ENCODE measurements at regions not wholly inside any gene's neighbourhood (a gene's known extent, or its start where the extent isn't known, plus 50 kb on each side); places are given as distances from the start of the nearest gene placed in this dataset.
"Not testable (repeated sequence)": the region's sequence is repeated elsewhere in the genome, so short reads cannot be mapped to it uniquely, and the experiment has no call there.

DNA sequence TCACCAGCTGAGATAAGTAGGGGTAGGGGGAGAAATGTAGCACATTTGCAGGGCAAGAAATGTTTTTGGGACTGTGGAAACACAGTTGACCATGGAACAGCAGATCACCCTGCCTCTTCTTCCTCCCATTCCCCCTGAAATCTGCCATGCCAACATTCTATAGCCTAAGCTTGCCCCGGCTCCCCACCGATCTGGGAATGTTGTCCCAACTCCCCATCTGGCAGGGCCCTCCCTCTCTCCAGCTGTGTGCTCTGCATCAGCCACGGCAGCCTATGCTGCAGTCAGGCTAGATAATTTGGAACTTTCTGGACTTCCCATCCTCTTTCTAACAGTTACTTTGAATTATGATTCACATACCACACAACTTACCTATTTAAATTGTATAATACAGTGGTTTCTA is 425.1 kb upstream of the RAB6C start:
- no peak for DNase-seq

DNA sequence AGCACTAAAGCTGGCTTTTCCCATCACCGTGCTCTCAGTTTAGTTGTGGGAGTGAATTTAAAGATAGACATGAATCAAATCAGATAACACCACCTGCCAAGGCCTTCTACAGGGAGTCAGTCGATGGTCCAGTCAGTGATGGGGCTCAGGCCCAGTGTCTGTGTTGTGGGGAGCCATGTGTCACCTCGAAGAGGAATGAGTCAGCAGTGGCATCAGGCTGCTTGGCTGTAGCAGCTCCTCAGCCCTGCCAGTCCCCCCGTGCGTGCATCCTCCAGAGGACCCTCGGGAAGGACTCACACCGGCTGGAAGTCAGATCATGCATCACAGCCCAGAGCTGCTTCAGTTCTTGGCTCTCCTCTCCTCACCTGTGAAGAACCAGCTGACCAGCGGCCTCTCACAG is 420.4 kb upstream of the RAB6C start:
- no peak for DNase-seq

DNA sequence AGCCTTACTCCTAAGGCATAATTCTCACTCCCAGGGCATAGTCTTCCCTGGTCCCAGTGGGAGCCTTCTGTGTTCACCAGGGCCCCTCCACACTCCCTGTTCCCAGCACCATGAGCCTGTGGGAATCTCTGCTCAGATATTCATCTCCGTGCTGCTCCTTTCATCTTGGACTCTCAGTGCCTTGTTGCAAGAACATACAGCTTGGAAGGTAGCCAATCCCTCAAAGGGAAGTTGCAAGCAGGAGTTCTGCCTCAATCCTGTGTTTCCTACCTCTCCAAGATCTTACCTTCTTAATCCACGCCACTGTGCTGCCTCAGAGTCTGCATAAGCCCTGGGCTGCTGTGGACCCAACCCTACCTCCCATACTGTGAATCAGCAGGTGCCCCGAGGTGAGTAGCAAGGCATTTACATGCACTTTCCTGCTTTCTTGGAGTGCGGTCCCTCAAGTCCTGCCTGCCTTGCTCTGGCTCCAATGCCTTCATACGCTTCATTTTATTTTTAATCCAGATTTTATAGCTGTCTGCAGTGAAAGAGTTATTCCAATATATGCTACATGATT is 413.8 kb upstream of the RAB6C start:
- no peak for DNase-seq

DNA sequence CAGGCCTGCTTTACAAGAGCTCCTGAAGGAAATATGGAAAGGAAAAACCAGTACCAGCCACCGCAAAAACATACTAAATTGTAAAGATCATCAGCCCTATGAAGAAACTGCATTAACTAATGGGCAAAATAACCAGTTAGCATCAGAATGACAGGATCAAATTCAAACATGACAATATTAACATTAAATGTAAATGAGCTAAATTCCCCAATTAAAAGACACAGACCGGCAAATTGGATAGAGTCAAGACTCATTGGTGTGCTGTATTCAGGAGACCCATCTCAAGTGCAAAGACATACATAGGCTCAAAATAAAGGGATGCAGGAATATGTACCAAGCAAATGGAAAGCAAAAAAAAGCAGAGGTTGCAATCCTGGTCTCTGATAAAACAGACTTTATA is 408.7 kb upstream of the RAB6C start:
- not testable (repeated sequence) for DNase-seq

DNA sequence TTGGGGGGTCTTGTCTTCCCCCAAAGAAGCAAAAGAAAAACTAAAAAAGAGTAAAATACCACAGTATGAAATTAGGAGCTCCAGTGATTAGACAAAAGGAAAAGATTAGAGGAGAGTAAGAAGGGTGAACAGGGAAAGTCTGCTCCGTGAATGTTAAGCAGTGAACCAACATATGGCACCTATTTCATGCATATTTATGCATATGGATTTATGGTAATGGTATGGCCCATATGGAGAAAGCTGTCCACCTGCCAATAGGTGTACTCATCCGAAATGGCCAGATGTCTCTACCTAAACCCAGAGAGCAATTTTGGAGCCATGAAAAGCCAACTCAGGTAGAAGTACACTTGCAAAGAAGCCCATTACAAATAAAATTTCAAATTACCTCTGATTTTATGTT is 404.0 kb upstream of the RAB6C start:
- no peak for DNase-seq

DNA sequence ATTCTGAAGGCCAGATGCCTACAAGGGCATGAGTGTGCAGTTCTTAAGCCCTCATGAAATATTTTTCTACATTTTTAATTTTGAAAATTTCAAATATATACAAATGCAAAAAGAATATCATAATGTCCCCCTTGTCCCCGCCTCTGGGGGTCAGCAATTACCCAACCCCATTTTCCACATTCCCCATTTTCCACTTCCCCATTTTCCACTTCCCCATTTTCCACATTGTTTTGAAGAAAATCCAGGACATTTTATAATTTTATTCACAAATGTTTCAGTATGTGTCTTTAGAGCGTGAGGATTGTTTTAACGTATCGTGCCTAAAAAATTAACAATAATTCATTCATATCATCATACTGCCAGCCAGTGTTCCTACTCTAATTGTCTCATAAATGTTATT is 403.6 kb upstream of the RAB6C start:
- DNase-seq = no peak

DNA sequence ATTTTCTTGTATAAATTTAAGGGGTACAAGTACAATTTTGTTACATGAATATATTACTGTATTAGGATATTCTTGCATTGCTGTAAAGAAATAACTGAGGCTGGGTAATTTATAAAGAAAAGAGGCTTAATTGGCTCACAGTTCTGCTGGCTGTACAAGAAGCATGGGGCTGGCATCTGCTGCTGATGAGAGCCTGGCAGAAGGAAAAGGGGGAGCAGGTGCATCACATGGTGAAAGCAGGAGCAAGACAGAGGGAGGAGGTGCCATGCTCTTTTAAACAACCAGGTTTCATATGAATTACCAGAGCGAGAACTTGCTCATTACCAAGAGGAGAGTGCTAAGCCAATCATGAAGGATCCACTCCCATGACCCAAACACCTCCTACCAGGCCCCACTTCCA is 399.5 kb upstream of the RAB6C start:
- no peak for DNase-seq

DNA sequence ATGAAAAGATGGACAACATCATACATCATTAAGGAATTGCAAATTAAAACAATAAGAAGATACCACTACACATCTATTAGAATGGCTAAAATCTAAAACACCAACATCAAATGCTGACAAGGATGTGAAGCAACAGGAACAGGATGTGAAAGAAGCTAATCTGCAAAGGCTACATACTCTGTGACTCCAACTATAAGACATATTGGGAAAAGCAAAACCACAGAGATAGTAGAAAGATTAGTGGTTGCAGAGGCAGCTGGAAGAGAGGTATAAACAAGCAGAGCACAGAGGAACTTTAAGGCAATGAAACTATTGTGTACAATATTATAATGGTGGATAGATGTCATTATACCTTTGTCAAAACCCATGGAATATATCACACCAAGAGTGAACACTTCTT is 393.7 kb upstream of the RAB6C start:
- no peak for DNase-seq

DNA sequence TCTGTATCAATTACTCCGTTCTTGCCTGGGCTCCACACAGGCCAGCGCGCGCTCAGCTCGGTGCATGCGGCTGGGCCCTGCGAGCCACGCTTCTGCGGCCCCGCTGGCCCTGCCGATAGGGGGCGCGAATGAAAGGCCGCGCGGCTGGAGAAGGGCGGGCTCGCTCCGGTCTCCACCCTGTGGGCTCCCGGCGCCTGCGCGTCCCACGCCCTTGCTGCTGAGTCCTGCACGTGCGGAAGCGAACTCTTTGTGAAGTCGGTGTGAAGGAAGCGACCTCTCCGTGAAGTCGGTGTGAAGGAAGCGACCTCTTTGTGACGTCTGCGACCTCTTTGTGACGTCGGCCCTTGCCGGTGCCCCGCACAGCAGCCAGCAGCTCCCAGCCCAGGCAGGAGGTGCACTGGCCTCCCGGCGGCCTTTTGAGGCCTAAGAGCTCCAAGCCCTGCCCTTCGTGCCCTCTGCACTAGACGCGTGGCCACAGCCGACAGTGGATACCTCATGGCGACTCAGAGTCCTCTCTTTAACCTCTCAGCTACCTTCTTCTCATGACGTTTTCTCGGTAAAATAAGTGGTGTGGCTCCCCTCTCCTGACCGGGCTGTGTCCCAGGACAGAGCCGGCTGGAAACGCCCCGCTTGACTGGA is 391.9 kb upstream of the RAB6C start:
- no peak for DNase-seq

DNA sequence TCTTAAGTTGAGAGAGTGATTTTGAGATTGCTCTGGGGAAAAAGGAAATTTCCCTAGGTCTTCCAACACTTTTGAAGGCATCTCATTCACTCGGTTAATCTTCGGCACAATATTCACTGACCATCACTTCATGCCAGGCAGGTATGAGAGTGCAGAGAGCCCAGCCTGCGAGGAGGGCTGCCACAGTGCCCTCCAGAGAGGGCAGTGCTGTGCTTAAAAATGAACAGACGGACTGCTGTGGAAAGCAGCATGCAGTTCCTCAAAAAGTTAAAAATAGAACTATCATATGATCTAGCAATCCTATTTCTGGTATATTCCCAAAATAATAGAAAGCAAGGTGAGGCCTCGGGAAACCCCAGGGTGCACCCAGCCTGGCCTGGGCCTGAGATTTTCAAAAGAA is 374.9 kb upstream of the RAB6C start:
- no peak for DNase-seq

DNA sequence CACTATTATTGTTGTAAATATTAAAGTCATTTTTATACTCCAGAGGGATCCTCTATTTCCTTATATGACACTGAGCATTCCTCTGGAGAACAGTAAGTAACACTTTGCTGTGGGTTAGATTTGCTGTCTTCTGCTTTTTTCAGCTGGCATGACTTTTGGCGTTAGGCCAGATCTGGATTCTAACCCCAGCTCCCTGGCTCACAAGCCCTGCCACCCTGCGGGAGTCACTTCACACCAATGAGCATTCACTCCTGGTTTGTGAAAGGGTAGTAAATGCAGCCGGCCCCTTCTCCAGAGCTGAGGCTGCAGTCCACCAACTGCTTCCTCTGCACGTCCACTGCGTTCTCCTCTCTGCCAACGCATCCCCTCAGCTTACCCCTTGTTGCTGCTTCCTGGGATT is 373.8 kb upstream of the RAB6C start:
- no peak for DNase-seq

DNA sequence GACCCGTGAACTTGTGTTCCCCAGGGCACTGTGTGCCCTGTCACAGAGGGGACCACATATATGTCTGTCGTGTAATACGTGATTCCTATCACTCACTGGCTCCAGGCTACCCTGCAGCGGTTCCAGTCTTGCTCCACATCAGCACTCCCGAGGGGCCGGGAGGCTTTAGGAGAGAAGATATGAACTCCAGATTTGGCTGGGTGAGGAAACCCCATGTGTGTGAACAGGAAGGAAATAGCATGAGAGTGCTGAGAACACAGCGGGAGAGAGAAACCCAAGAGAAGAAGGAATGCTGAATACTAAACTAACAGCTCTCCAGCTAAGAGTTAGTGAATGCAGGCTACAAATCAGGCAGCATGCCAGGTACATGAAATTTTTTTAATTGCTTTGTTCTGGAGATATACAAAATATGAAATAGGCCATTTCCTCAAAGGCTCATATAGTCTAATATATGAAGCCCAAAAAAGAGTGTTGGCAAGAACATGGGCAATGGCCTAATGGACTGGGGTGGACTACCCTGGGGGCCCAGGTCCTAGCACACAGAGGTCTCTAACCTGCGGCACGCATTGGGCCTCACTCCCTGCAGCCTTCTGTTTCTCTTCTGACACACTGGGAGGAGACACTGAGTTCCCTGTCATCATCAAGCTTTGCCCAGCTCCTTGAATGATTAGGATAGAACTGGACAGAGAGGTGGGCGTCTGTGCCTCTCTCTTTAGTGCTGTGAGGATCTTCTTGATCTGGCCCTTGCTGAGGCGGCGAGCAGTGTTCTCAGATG is 372.8 kb upstream of the RAB6C start:
- no peak for DNase-seq

DNA sequence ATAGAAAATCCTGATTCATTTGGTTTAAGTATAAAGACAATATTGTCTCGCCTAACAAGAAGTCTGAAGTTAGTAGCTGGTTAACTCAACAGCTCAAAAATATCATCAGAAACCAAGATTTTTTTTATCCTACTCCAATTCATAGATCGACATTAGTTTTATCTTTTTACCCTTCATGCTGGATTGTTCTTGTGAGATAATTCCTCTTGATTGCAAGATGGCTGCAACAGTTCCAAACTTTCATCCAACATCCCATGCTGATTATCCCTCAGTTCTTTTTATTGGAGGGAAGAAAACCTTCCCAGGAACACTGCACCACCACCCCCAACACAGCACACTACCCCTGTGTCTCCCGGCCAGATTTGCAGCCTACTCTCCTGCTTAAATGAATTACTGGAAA is 370.2 kb upstream of the RAB6C start:
- DNase-seq = no peak

DNA sequence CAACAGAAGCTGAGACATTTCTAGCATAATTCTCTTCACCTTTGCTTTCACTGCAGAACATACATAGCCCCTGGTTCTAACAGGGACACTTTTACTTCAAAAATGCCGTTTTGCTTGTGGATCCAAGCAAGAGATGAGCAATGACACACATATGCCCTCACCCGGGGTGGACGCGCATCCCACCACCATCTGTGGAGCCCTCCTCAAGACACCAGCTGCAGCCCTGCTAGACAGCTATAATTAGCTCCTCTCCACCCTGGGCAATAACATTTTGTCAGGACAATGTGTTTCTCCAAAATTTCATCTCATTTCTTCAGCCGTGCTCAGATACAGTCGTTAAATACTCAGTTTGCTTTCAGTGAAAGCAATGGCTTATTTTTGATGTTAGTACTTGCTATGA is 368.7 kb upstream of the RAB6C start:
- DNase-seq = no peak

DNA sequence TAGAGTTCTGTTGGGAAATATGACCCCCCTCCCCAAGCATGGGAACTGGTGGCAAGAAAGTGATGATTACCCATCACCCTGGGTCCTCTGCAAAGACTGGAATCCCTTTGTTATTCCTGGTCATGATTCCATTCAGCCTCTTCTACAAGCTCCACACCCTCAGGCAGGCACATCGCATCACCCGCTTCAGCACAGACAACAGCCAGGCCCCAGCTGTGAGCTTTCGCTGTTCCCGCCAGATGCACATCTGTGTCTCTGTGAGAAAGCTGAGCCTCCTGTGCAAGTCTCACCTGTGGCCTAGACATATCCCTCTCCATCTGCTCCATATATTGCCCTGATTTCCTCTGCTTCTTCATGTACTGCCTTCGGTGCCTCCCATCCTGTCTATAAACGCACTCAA is 368.0 kb upstream of the RAB6C start:
- DNase-seq = no peak

DNA sequence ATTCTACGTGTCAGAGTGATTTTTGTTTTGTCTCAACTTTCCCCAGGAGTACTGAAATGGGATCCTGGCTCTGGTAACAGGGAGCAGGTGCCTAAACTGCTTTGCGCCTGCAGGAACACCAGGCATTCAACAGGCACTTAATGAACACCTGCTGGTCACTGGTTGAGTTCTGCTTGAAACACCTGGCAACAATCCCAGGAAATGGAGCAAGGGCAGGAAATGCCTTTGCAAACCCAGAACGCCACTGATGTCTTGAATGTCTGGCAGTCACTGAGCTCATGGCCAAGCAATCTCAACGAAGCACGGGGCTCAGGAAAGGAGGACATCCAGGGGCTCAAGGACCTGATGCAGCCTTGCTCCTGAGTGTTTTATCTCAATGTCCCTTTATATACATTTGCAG is 360.0 kb upstream of the RAB6C start:
- DNase-seq = no peak

DNA sequence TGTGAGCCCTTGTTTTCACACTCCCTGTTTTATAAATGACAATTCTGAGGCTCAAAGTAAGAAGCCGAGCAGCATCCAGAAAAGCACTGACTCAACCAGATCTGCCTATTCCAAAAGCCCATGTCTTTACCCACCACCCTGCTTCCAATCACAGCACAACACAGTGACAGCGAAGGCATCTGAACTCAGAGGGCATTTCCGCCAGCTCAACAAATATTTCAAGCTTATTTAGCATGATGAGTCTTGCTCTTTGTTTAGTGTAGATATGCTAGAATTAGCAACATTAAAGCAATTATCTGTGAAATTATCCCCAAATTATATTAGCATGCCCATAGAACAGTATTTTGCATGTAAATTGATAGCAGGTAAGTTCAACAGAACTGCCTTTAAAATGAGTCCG is 359.1 kb upstream of the RAB6C start:
- DNase-seq = no peak

DNA sequence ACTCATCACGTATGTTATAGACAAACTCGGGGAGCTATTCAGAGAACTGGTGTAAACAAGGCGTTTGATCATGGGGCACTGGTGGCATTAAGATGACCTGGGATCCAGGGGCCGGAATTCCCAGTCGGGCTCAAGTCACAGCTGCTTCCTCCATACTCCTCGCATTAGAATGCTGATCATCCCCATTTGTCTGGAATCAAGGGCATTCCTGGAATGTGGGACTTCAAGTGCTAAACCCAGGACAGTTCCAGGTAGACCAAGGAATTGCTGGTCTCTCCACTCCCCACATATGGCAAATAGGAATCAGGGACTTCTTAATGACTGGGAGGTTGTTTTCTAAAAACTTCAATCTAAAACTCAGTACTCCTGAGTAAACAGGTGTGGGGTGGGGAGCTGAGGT is 355.7 kb upstream of the RAB6C start:
- no peak for DNase-seq

DNA sequence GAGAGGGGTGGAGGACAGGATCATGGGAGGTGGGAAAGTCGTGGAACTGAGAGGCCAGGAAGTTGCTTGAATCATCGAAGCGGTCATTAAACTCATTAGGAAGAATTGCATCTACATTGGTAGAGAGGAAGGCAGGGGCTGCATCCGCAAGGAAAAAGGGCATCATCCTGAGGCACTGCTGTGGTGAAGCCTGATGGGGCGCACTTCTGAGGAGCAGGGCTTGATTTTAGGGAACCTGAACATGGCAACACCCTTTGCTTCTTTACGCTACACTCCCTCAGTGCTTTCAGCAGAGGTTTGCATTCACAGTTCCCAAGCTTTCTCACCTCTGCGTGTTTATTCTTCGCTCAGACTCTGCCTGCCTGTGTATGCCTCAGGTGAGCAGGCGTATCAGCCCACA is 352.0 kb upstream of the RAB6C start:
- no peak for DNase-seq

DNA sequence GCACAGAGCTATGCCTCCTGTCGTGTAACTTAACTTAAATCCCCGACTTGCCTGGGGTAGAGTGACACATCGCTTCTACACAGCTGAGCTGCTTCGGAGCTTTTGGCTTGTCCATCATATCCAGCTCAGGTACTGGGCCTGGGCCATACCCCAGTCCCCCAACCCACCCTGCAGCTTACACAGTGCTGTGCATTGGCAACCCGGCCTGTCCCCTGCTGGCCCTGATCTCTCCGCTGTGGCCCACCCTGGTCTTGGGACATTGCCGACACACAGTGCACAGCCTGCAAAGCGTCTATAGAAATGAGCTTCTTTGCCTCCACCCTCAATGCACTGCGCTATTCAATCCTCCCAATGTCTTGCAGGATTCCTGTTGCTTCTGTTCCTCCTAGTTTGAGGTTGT is 342.8 kb upstream of the RAB6C start:
- no peak for DNase-seq

DNA sequence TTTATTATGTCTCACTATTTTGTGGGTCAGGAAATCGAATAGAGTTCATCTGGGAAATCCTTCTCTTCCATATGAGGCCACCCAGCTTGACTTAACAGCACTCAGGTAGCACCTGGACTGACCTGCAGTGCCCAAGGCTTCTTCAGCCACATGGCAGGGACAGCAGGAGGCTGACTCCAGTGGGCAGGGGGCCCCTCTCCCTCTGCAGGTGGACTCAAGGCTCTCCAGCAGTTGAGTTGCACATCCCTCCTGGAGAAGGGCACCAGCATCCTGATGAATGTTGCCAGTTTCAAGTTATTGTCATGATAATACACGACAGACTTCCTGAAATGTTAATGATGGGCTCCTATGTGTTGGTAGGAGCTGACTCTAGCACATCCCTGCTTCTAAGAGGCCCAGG is 338.1 kb upstream of the RAB6C start:
- DNase-seq = no peak

DNA sequence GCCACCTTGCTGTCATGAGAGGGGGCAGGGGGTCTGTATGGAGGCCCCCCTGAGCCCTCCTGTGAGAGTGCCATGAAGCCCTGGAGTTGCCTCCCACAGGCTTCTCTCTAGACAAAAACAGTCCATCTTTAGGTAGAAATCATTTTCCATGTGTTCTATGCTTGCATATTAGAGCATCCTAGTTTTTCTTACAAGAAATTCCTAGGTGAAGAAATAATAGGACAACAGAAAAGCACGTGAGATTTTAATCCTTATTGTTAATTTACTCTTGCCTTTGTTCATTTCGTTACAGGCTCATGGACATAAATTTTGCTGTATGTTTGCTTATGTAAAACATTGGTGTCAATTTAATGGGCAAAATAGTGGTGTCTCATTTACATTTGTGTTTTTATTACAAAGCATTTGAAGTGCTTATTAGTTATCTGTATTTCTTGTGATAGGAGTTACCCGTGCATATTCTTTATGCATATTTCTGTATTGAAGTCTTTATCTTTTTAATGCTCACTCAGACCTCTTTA is 336.9 kb upstream of the RAB6C start:
- DNase-seq = no peak

DNA sequence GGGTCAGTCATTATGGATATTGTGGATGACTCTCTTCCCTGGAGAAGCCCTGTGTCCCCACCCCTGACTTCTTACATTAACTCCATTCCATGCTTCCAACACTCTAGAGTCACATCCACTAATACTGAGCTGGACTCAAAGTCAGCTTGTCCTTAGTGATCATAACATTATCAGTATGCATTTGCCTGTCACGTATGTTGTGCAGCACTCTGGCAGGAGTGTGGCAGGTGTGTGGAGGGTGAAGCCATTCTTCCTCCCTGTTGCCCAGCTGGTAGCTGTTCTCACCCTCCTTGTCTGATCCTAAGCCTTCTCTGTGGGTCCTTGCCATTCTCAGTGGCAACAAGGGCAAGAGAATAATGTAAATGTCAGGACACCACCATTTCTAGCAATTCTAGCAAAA is 334.1 kb upstream of the RAB6C start:
- DNase-seq = no peak

DNA sequence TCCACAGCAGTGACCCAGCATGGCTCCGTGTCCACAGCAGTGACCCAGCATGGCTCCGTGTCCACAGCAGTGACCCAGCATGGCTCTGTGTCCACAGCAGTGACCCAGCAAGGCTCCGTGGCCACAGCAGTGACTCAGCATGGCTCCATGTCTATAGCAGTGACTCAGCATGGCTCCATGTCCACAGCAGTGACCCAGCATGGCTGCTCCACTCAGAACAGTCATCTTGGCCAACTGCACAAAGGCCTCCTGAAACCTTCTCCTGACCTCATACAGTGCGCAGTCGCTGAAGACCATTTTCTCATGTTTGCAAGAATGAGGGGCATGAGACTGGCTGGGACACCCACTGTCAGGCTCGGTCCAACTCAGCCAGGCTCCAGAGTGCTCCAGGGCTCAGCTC is 333.4 kb upstream of the RAB6C start:
- no peak for DNase-seq

DNA sequence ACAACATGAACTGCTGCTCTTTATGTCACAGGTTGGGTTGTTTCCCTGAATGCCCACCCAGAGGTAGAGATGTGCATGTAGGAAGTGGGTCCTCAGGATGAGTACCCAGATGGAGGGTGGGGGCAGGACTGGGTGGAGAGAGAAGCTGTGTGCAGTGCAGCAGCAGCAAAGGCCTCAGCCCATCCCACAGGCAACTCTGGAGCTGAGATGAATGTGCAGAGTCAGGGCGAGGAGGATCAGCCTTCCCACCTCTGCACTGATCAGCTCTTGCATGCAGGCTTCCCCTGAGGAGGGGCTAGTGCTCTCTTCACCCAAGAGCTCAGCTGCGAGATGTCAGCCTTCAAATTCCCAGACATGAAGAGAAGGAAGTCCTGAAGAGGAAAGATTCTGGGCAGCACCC is 326.2 kb upstream of the RAB6C start:
- DNase-seq = no peak
